Mucosa of descending colon (tissue), 3 donors: ENCODE measurements at regions not wholly inside any gene's neighbourhood (a gene's known extent, or its start where the extent isn't known, plus 50 kb on each side); places are given as distances from the start of the nearest gene placed in this dataset.
A peak's percentile ranks its signal among the peaks of the same experiment; 100 is the strongest.

ENCODE experiments used
- ATAC-seq: fragments of 200-7000 bp; cut with Tn5 transposase; one replicate; pipeline ENCODE4 v1.9.1; 2020; ENCODE audit warnings: mild to moderate bottlenecking, moderate library complexity
- DNase-seq, 3 donors: peaks; one replicate each; pipeline ENCODE4 v3.0.0-alpha.2; 2020
- H3K36me3 ChIP-seq: fragments of 200-600 bp; one replicate; pipeline ENCODE4 v1.8.0; 2021; ENCODE audit warnings: low read depth, mild to moderate bottlenecking
- H3K4me1 ChIP-seq: fragments of 200-600 bp; one replicate; pipeline ENCODE4 v1.8.0; 2021; ENCODE audit warnings: low read depth, mild to moderate bottlenecking
- H3K4me3 ChIP-seq: fragments of 200-600 bp; one replicate; pipeline ENCODE4 v1.8.0; 2021; ENCODE audit warnings: mild to moderate bottlenecking
- H3K9me3 ChIP-seq: fragments of 200-600 bp; one replicate; pipeline ENCODE4 v1.8.0; 2021; ENCODE audit warnings: mild to moderate bottlenecking
- CTCF ChIP-seq: fragments of 200-600 bp; IDR thresholded peaks from one replicate; pipeline ENCODE4 v1.8.0; 2022; ENCODE audit warnings: antibody characterized with exemption, mild to moderate bottlenecking
- intact Hi-C, 2 donors: fragments of 100-400 bp; cut with DNase I in 1 of 2; cut with micrococcal nuclease in 1 of 2; formaldehyde crosslinking; loops; one replicate each; pipeline versions ENCODE4 v1.11.0 to v1.11.1; 2022; cut with DNase I, micrococcal nuclease
- donor health status: DM: no; HTN: no; CAD: no; lungs with moderate emphysema.
- donor health status: DM: no; HTN: no; CAD: no.
- donor health status: DM: no; HTN: yes; CAD: no.

GRCh38 chr5:42032137-42032536 is 107.1 kb downstream of the FBXO4 start:
- no peak for TF ChIP-seq CTCF
- Histone ChIP-seq H3K4me3 (no peak overlapping the region), H3K9me3 (no peaks in the 10 kb centered on the region), H3K4me1 (no peaks in the 10 kb centered on the region), H3K36me3 (no peaks in the 10 kb centered on the region)
- DNase-seq = no peak
- intact Hi-C loops = no loop called here
- no peak for ATAC-seq

- Histone ChIP-seq H3K36me3 (no peaks in the 10 kb centered on the region), H3K9me3 (no peaks in the 10 kb centered on the region), H3K4me1 (no peaks in the 10 kb centered on the region), H3K4me3 (no peak overlapping the region)
- DNase-seq (no peak), ATAC-seq (no peak)
- intact Hi-C loops = no loop called here
- TF ChIP-seq CTCF = no peak
Measured at GRCh38 chr5:42035526-42035925, 110.4 kb downstream of the FBXO4 start.

- H3K4me3 ChIP-seq = no peak overlapping the region
Measured at GRCh38 chr5:42036379-42036778, 111.3 kb downstream of the FBXO4 start.

GRCh38 chr5:42037379-42037932 is 112.4 kb downstream of the FBXO4 start:
- no peak for ATAC-seq
- Histone ChIP-seq H3K4me3 (no peak overlapping the region), H3K4me1 (no peaks in the 10 kb centered on the region), H3K36me3 (no peaks in the 10 kb centered on the region), H3K9me3 (no peaks in the 10 kb centered on the region)
- intact Hi-C loops = no loop called here
- TF ChIP-seq CTCF = no peak
- no peak for DNase-seq

More at GRCh38 chr5:42036379-42036778, 111.3 kb downstream of the FBXO4 start:
- intact Hi-C loops = no loop called here
- TF ChIP-seq CTCF = no peak
- Histone ChIP-seq H3K4me1 (no peaks in the 10 kb centered on the region), H3K9me3 (no peaks in the 10 kb centered on the region), H3K36me3 (no peaks in the 10 kb centered on the region)
- no peak for ATAC-seq
- DNase-seq = no peak

GRCh38 chr5:42043400-42043799 is 118.3 kb downstream of the FBXO4 start:
- no peaks in the 10 kb centered on the region for H3K36me3 ChIP-seq
- no peak for TF ChIP-seq CTCF
- H3K4me3 ChIP-seq = no peak overlapping the region
- intact Hi-C loops = no loop called here
- no peak for ATAC-seq
- no peaks in the 10 kb centered on the region for H3K9me3 ChIP-seq
- no peaks in the 10 kb centered on the region for H3K4me1 ChIP-seq
- DNase-seq = no peak

- Histone ChIP-seq H3K4me1 (no peaks in the 10 kb centered on the region), H3K9me3 (no peaks in the 10 kb centered on the region), H3K36me3 (no peaks in the 10 kb centered on the region), H3K4me3 (no peak overlapping the region)
- ATAC-seq (peak; percentile 69), DNase-seq (peak in 2 of 3 donors; percentile 28 to 63)
- intact Hi-C loops = loop anchor here in 1 of 2 donors (10.0 kb wide), 1 partner anchor 202 kb away; no protein-coding TSS in a partner anchor
- peak; percentile 40 for TF ChIP-seq CTCF
Measured at GRCh38 chr5:42057254-42057690, 132.2 kb downstream of the FBXO4 start.
